ENCODE measurements at regions not wholly inside any gene's neighbourhood (a gene's known extent, or its start where the extent isn't known, plus 50 kb on each side); places are given as distances from the start of the nearest gene placed in this dataset.

DNA sequence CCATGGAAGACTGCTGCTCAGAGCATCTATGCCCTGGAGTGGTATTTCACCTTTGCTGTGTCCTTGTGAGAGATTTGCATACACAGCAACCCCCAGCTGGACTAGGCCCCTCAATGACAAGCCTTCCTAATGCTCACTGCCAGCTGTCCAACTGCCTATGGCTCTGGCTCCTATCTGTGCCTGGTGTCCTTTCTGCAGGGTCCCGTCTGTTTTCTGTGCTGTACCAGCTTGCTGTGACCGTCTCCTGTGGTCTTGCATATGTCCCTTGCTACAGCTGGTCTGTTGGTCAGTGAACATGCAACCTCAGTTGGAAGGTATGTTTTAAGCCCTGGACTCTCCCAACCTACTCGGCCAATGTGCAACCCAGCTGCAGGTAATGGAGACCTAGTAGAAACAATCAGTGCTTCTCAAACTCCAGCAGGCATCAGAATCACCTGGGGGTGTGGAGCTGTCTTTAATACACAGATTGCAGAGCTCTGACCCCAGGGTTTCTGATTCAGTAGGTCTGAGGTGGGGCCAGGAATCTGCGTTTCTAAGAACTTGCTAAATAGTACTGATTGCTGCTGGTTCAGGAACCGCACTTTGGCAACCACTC lies 306.4 kb upstream of the ZNF32 start:
- ChIA-PET CTCF (no interaction called here), POLR2A (ENCODE audit: low non-redundant PET) (no interaction called here)
- no peak for DNase-seq (ENCODE audit: low spot score)
- TF ChIP-seq, protein P1, sequence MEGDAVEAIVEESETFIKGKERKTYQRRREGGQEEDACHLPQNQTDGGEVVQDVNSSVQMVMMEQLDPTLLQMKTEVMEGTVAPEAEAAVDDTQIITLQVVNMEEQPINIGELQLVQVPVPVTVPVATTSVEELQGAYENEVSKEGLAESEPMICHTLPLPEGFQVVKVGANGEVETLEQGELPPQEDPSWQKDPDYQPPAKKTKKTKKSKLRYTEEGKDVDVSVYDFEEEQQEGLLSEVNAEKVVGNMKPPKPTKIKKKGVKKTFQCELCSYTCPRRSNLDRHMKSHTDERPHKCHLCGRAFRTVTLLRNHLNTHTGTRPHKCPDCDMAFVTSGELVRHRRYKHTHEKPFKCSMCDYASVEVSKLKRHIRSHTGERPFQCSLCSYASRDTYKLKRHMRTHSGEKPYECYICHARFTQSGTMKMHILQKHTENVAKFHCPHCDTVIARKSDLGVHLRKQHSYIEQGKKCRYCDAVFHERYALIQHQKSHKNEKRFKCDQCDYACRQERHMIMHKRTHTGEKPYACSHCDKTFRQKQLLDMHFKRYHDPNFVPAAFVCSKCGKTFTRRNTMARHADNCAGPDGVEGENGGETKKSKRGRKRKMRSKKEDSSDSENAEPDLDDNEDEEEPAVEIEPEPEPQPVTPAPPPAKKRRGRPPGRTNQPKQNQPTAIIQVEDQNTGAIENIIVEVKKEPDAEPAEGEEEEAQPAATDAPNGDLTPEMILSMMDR (conservative IDR thresholded peaks at IDR 0.05; ENCODE audit: low read depth) = no peak
- H3K27ac ChIP-seq = no peak overlapping the region

DNA sequence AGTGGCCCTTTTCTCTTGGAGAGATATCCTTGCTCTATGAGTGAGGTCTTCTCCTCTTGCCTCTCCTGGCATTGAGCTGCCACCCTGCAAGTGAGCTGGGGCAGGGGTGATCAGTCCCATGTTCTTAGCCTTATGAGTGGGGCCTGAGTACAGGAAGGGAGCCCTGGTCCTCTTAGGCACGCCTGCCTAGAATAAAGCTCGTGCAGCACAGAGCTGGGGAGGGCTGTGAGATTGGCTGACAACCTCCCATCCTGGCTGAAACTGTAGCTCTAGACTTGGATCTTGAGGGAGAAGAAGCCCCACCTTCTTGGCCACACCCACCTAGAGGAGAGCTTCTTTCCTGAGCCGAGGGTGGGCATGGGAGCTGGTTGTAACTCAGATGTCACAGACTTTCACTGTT lies 305.0 kb upstream of the ZNF32 start:
- TF ChIP-seq, protein P1 (conservative IDR thresholded peaks at IDR 0.05; ENCODE audit: low read depth) = no peak
- CTCF ChIA-PET = interaction anchor here (0.6 kb wide), 1 partner anchor 198 kb away, joined by 3 read pairs; no protein-coding TSS in a partner anchor
- no peak overlapping the region for H3K27ac ChIP-seq
- POLR2A ChIA-PET (ENCODE audit: low non-redundant PET) = no interaction called here
- no peak for DNase-seq (ENCODE audit: low spot score)

DNA sequence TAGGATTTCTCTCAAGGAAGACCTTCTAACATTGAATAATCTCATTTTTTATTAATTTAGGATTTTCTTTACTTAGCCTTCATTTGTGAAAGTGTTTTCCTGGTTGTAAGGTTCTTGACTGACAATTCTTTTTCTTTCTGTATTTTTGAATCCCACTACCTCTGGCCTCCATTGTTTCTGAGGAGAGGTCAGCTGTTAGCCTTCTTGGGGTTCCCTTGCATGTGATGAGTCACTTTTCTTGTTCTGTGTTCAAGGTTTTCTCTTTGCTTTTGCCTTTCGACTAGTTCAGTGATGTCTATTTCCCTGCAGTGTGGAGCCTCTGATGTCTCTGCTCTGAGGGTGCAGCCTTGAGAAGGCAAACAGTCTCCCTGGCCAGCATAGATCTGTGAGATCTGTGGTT lies 304.1 kb upstream of the ZNF32 start:
- POLR2A ChIA-PET (ENCODE audit: low non-redundant PET) = no interaction called here
- H3K27ac ChIP-seq = no peak overlapping the region
- TF ChIP-seq, protein P1 (conservative IDR thresholded peaks at IDR 0.05; ENCODE audit: low read depth) = no peak
- DNase-seq (ENCODE audit: low spot score) = no peak
- CTCF ChIA-PET = interaction anchor here (0.6 kb wide), 1 partner anchor 905 kb away, joined by 3 read pairs; no protein-coding TSS in a partner anchor

DNA sequence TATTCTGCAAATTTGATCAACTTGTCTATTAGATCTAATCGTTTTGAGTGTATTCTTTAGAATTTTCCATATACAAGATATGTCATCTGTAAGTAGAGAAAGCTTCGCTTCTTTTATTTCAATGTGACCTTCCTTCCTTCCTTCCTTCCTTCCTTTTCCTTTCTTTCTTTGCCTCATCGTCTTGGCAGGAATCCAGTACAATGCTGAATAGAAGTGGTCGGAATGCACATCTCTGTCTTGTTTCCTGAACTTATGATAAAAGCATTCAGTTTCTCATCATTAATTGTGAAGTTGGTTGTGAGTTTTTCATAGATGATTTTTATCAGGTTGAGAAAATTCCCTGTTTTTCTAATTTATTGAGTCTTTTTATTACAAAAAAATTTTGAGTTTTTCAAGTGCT lies 300.7 kb upstream of the ZNF32 start:
- H3K27ac ChIP-seq = no peak overlapping the region
- TF ChIP-seq, protein P1 (conservative IDR thresholded peaks at IDR 0.05; ENCODE audit: low read depth) = no peak
- ChIA-PET CTCF (no interaction called here), POLR2A (ENCODE audit: low non-redundant PET) (no interaction called here)
- DNase-seq (ENCODE audit: low spot score) = no peak

DNA sequence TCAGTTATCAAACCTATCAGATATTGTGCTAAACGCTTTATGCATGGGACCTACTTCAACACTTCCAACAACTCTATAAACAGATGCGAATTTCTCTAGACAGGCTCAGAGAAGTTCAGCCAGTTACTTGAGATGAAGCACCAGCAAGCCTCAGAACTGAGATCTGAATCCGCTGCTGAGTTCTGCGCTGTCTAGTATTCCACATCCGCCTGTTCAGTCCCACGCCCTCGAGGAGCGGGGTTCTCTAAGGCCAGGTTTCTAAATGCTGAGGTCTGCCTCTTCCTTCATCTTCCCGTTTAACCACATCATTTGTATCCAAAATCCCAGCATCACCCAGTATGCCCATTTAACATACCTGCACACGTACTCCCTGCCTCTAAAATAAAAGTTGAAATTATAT lies 297.8 kb upstream of the ZNF32 start:
- H3K27ac ChIP-seq = no peak overlapping the region
- CTCF ChIA-PET = no interaction called here
- no peak for DNase-seq (ENCODE audit: low spot score)
- TF ChIP-seq, protein P1 (conservative IDR thresholded peaks at IDR 0.05; ENCODE audit: low read depth) = no peak
- POLR2A ChIA-PET (ENCODE audit: low non-redundant PET) = no interaction called here

DNA sequence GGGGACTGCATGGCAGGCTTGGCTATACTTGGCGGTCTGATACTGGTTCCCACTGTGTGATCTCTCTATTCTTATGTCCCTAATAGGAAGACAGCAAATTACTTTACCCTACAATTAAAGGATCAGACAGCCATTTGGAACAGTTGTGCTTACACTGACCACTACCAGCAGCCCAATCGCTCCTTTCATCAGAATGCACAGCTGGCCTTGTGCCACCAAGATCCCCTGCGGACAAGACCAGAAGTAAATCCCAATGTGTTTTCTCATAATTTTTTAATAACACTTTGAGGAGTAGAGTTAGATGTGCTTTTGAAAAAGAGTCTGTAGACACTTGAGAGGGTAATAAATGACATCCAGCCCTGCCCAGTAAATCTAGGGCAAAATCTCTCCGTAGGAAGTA lies 297.2 kb upstream of the ZNF32 start:
- DNase-seq (ENCODE audit: low spot score) = no peak
- CTCF ChIA-PET = no interaction called here
- TF ChIP-seq, protein P1 (conservative IDR thresholded peaks at IDR 0.05; ENCODE audit: low read depth) = no peak
- no peak overlapping the region for H3K27ac ChIP-seq
- POLR2A ChIA-PET (ENCODE audit: low non-redundant PET) = no interaction called here
